GM12892 (cell line): ENCODE measurements at regions not wholly inside any gene's neighbourhood (a gene's known extent, or its start where the extent isn't known, plus 50 kb on each side); places are given as distances from the start of the nearest gene placed in this dataset.

Source experiments
- POLR2A ChIP-seq: IDR thresholded peaks from 2 replicates; pipeline ENCODE4 v1.6.1; 2011; ENCODE audit warnings: low read depth, low read length, control low read depth
- POLR2AphosphoS5 ChIP-seq: IDR thresholded peaks from 2 replicates; pipeline ENCODE4 v1.6.1; 2011; ENCODE audit warnings: low read depth, low read length, control low read depth
- TAF1 ChIP-seq: IDR thresholded peaks from 2 replicates; pipeline ENCODE4 v1.6.1; 2011; ENCODE audit warnings: low read depth, mild to moderate bottlenecking, control low read depth, low read length, borderline replicate concordance

- no peak for TF ChIP-seq POLR2A
- TF ChIP-seq POLR2AphosphoS5: no peak
- no peak for TF ChIP-seq TAF1
These were observed 487.9 kb upstream of the MKI67 start for GRCh38 chr10:128614016-128614605.
